K562 (cell line): ENCODE measurements at regions not wholly inside any gene's neighbourhood (a gene's known extent, or its start where the extent isn't known, plus 50 kb on each side); places are given as distances from the start of the nearest gene placed in this dataset.

Source experiments
- ATAC-seq: fragments of 200-7000 bp; cut with Tn5 transposase; 3 replicates; pipeline ENCODE4 v1.9.1; 2020; ENCODE audit warnings: moderate library complexity
- BruUV-seq: library from RNA; stranded (reverse); fragments of 400-500 nt; replicated peaks from 2 replicates; lab custom pipeline; 2021; lab: Mats Ljungman, UMichigan
- CTCF ChIA-PET: fragments of 300-600 bp; formaldehyde crosslinking; extraction: SDS; loops from one replicate; lab custom pipeline; 2021; ENCODE audit warnings: low intra/inter-chr PET ratio; lab: Yijun Ruan, JAX
- POLR2A ChIA-PET: fragments of 300-600, 350-650 bp; sonication (Branson Sonifier 250); formaldehyde crosslinking; extraction: SDS; loops from one replicate; lab custom pipeline; 2021; ENCODE audit warnings: antibody characterized with exemption, inconsistent platforms; lab: Yijun Ruan, JAX
- DNase-seq, 4 experiments: peaks; one replicate each; pipeline versions ENCODE4 v3.0.0 to v3.0.0-alpha.2; 2011 to 2018; ENCODE audit warnings: low spot score in 3 of 4, mixed read lengths in 3 of 4; ENCODE audit errors: extremely low read depth in 1 of 4
- FAIRE-seq: peaks from 2 replicates; lab custom pipeline; 2011; peaks lifted over from hg19 to GRCh38; lab: Jason Lieb, UNC
- H2AFZ ChIP-seq: 2 replicates; pipeline ENCODE4 v1.6.0; 2011; ENCODE audit warnings: low read depth, low read length, control low read depth, inconsistent platforms
- H3K27ac ChIP-seq: fragments of 200-600 bp; 3 replicates; pipeline ENCODE4 v1.8.0; 2011; ENCODE audit warnings: low read depth, mild to moderate bottlenecking, control low read depth, inconsistent platforms, low read length, moderate library complexity, mixed read lengths; ENCODE audit errors: extremely low read depth
- H3K27me3 ChIP-seq, 2 experiments: fragments of 300-600 bp in 1 of 2; 2 replicates in 1 of 2; 3 replicates in 1 of 2; pipeline versions ENCODE4 v1.6.0 to v1.8.0; 2011; ENCODE audit warnings: inconsistent platforms in 2 of 2, low read length in 2 of 2, mild to moderate bottlenecking in 1 of 2, mixed read lengths in 1 of 2, moderate library complexity in 1 of 2; ENCODE audit not compliant: control insufficient read depth in 2 of 2, insufficient read depth in 2 of 2
- H3K36me3 ChIP-seq: fragments of 300-600 bp; 3 replicates; pipeline ENCODE4 v1.8.0; 2011; ENCODE audit warnings: mild to moderate bottlenecking, low read length, inconsistent platforms; ENCODE audit not compliant: control insufficient read depth, insufficient read depth
- H3K4me1 ChIP-seq, 2 experiments: fragments of 200-600 bp in 1 of 2; replicated peaks in 1 of 2; 2 replicates in 1 of 2; 3 replicates in 1 of 2; pipeline versions ENCODE4 v1.5.1 to v1.8.0; 2011; ENCODE audit warnings: inconsistent platforms in 2 of 2, low read length in 2 of 2, mild to moderate bottlenecking in 1 of 2, mixed read lengths in 1 of 2, moderate library complexity in 1 of 2; ENCODE audit not compliant: control insufficient read depth in 2 of 2, insufficient read depth in 2 of 2
- H3K4me2 ChIP-seq: 2 replicates; pipeline ENCODE4 v1.6.1; 2011; ENCODE audit warnings: low read length, control low read depth, inconsistent platforms, mixed read lengths; ENCODE audit not compliant: insufficient read depth
- H3K4me3 ChIP-seq: fragments of 200-600 bp; sonication (generic), shearing (Covaris generic); 2 replicates; pipeline ENCODE4 v1.5.1; 2016; ENCODE audit warnings: control low read depth, inconsistent platforms
- H3K79me2 ChIP-seq: fragments of 200-600 bp; 3 replicates; pipeline ENCODE4 v1.8.0; 2011; ENCODE audit warnings: low read length, inconsistent platforms; ENCODE audit not compliant: control insufficient read depth, insufficient read depth
- H3K9ac ChIP-seq, 2 experiments: 2 replicates each; pipeline versions ENCODE4 v1.6.0 to v1.6.1; 2011; ENCODE audit warnings: low read depth in 2 of 2, low read length in 2 of 2, control low read depth in 1 of 2, inconsistent platforms in 1 of 2, mild to moderate bottlenecking in 1 of 2, mixed read lengths in 1 of 2; ENCODE audit not compliant: insufficient read depth in 1 of 2
- H3K9me1 ChIP-seq: one replicate; pipeline ENCODE4 v1.6.0; 2011; ENCODE audit warnings: inconsistent platforms, mild to moderate bottlenecking, low read length, moderate library complexity; ENCODE audit not compliant: control insufficient read depth, insufficient read depth
- H3K9me3 ChIP-seq: replicated peaks from 2 replicates; pipeline ENCODE4 v1.5.1; 2011; ENCODE audit warnings: low read depth, low read length, inconsistent platforms; ENCODE audit not compliant: control insufficient read depth, insufficient read depth
- H4K20me1 ChIP-seq: replicated peaks from 2 replicates; pipeline ENCODE4 v1.6.1; 2011; ENCODE audit warnings: low read length, inconsistent platforms, mixed read lengths; ENCODE audit not compliant: control insufficient read depth, insufficient read depth
- AFF1 ChIP-seq, 2 experiments: fragments of 450-650 bp; IDR thresholded peaks; 2 replicates each; pipeline ENCODE4 v1.6.1; 2018; ENCODE audit warnings: mild to moderate bottlenecking in 2 of 2, low read depth in 1 of 2; ENCODE audit not compliant: partially characterized antibody in 2 of 2
- ARID2 ChIP-seq: fragments of 450-650 bp; IDR thresholded peaks from 2 replicates; pipeline ENCODE4 v1.6.1; 2017; ENCODE audit warnings: antibody characterized with exemption, mild to moderate bottlenecking
- BHLHE40 ChIP-seq: IDR thresholded peaks from 2 replicates; pipeline ENCODE4 v1.6.1; 2011; ENCODE audit warnings: low read length, improper control_type of control experiment
- CBFA2T2 ChIP-seq: fragments of 450-650 bp; conservative IDR thresholded peaks from 2 replicates; pipeline ENCODE4 v1.6.1; 2017; ENCODE audit warnings: mild to moderate bottlenecking
- CBFA2T3 ChIP-seq: fragments of 450-650 bp; IDR thresholded peaks from 2 replicates; pipeline ENCODE4 v1.6.1; 2017
- NCOA4 ChIP-seq: fragments of 450-650 bp; IDR thresholded peaks from 2 replicates; pipeline ENCODE4 v1.6.1; 2018; ENCODE audit warnings: mild to moderate bottlenecking; ENCODE audit not compliant: partially characterized antibody
- SMARCE1 ChIP-seq: fragments of 450-650 bp; IDR thresholded peaks from 2 replicates; pipeline ENCODE4 v1.7.1; 2016; ENCODE audit warnings: mild to moderate bottlenecking
- SRSF7 ChIP-seq: fragments of 200-400 bp; formaldehyde crosslinking; optimal IDR thresholded peaks from 2 replicates; pipeline ENCODE3; 2017; ENCODE audit warnings: mild to moderate bottlenecking, low read depth, low read length
- TAF15 ChIP-seq: fragments of 200-400 bp; formaldehyde crosslinking; IDR thresholded peaks from 2 replicates; pipeline ENCODE4 v1.6.1; 2017; ENCODE audit warnings: mild to moderate bottlenecking, low read depth, low read length, moderate library complexity
- ZBTB26 ChIP-seq: fragments of 450-650 bp; formaldehyde crosslinking; IDR thresholded peaks from 2 replicates; pipeline ENCODE4 v1.4.0; 2022; ENCODE audit warnings: missing genetic modification characterization
- ZNF175 ChIP-seq: fragments of 200-800 bp; sonication (Bioruptor generic); IDR thresholded peaks from 2 replicates; pipeline ENCODE4 v1.6.1; 2016; ENCODE audit warnings: low read depth, mild to moderate bottlenecking, missing genetic modification characterization, missing compliant biosample characterization
- WGBS: fragments of 100-300 bp; shearing (Covaris generic); methylation state at CpG from one replicate; pipeline ENCODE4 v1.1.6; 2016; ENCODE audit warnings: low coverage, mixed read lengths; ENCODE audit not compliant: insufficient coverage; ENCODE audit errors: missing lambda C conversion rate; 5-methylcytosine and 5-hydroxymethylcytosine counted together
- in situ Hi-C: fragments of 300-500 bp; cut with MboI; formaldehyde crosslinking; loops from 4 replicates; pipeline ENCODE4 v1.15.0; 2018; ENCODE audit warnings: inconsistent platforms, mixed read lengths
- intact Hi-C: fragments of 100-400 bp; cut with micrococcal nuclease; formaldehyde crosslinking; loops from 2 replicates; pipeline ENCODE4 v1.14.2; 2022
- TF ChIP-seq, protein P1 (sequence below): IDR thresholded peaks from 2 replicates; pipeline ENCODE4 v1.6.1; 2014; ENCODE audit warnings: antibody characterized with exemption
- TF ChIP-seq, protein P2 (sequence below): fragments of 450-650 bp; formaldehyde crosslinking; conservative IDR thresholded peaks from 2 replicates; pipeline ENCODE4 v1.4.0; 2022; ENCODE audit warnings: mild to moderate bottlenecking, missing genetic modification characterization

DNA sequence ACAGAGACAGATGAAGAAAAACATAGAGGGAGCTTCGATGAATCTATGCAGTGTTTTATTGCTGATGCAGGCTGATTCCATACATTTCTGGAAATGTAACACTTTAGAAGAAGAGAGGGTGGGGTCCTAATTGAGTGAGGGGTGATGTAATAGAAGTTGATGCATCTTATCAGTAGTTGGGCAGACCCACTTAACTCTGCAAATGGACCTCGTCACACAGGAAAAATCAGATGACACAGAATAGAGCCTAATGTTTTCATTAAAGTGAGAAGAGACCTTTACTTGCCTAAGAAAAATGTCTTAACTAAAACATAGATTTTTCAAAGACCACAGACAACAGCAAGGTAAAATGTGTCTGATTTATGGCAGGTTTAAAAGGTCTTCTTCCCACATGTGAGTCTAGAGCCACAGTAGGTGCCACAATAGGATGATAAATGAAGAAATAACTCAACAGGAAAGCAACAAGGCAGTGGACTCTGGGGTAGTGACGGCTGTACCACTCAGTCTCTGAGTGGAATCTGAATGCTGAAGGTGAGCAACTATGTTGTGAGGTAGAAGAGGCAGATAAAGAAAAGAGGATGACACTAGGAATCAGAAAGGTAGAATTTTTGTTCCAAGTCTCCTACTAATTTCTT, 414.7 kb upstream of the PIK3C3 start:
- Histone ChIP-seq H3K9ac (no peak overlapping the region), H3K27ac (no peak overlapping the region), H3K9me3 (no peaks in the 10 kb centered on the region), H3K4me1 (no peaks in the 10 kb centered on the region), H3K27me3 (no peaks in the 10 kb centered on the region), H3K36me3 (no peaks in the 10 kb centered on the region), H4K20me1 (no peaks in the 10 kb centered on the region), H3K4me2 (no peak overlapping the region), H3K79me2 (no peaks in the 10 kb centered on the region), H2AFZ (no peak overlapping the region), H3K9me1 (no peaks in the 10 kb centered on the region), H3K4me3 (no peak overlapping the region)
- WGBS, result 2% methylated on average over 3 of the region's 3 CpGs
- DNase-seq (no peak), FAIRE-seq (no peak), ATAC-seq (no peak)
- no TSS peak for BruUV-seq
- intact Hi-C loops, result no loop called here
- ChIA-PET CTCF (no interaction called here), POLR2A (interaction anchor here (0.7 kb wide), 1 partner anchor 339 kb away, joined by 4 read pairs; no protein-coding TSS in a partner anchor)
- in situ Hi-C loops, result no loop called here
- no peak for TF ChIP-seq AFF1 (IDR thresholded peaks at IDR 0.05; ENCODE audit: low read depth in 1 of 2, partially characterized antibody in 2 of 2)
- TF ChIP-seq TAF15, result no peak
- TF ChIP-seq BHLHE40, result no peak
- no peak for TF ChIP-seq ARID2
- TF ChIP-seq ZNF175 (CRISPR knock-in tag), result no peak
- no peak for TF ChIP-seq CBFA2T3
- no peak for TF ChIP-seq ZBTB26 (CRISPR knock-in tag)
- no peak for TF ChIP-seq NCOA4
- TF ChIP-seq, protein P1, sequence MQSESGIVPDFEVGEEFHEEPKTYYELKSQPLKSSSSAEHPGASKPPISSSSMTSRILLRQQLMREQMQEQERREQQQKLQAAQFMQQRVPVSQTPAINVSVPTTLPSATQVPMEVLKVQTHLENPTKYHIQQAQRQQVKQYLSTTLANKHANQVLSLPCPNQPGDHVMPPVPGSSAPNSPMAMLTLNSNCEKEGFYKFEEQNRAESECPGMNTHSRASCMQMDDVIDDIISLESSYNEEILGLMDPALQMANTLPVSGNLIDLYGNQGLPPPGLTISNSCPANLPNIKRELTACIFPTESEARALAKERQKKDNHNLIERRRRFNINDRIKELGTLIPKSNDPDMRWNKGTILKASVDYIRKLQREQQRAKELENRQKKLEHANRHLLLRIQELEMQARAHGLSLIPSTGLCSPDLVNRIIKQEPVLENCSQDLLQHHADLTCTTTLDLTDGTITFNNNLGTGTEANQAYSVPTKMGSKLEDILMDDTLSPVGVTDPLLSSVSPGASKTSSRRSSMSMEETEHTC, result no peak
- TF ChIP-seq, protein P2, sequence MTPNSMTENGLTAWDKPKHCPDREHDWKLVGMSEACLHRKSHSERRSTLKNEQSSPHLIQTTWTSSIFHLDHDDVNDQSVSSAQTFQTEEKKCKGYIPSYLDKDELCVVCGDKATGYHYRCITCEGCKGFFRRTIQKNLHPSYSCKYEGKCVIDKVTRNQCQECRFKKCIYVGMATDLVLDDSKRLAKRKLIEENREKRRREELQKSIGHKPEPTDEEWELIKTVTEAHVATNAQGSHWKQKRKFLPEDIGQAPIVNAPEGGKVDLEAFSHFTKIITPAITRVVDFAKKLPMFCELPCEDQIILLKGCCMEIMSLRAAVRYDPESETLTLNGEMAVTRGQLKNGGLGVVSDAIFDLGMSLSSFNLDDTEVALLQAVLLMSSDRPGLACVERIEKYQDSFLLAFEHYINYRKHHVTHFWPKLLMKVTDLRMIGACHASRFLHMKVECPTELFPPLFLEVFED (CRISPR knock-in tag), result no peak
- TF ChIP-seq SRSF7, result no peak
- TF ChIP-seq SMARCE1, result no peak
- no peak for TF ChIP-seq CBFA2T2
